ENCODE measurements at regions not wholly inside any gene's neighbourhood (a gene's known extent, or its start where the extent isn't known, plus 50 kb on each side); places are given as distances from the start of the nearest gene placed in this dataset.

DNA sequence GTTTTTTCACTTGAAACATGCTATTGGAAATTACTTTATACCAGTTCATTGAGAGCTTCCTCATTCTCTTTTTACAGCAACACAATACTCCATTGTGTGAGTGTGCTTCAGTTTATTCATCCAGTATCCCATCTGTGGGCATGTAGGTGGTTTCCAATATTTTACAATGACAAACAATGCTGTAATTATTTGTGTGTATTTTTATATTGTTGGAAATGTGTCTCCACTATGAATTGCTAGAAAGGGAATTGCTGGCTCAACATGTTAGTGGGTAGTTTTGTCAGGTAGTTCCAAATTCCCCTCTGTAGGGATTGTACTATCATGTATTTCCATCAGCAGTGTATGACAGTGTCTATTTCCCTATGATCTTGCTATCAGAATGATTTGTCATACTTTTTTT lies 65.8 kb upstream of the MAGI1 start:
- H3K4me2 ChIP-seq (ENCODE audit: low read length): no peak overlapping the region
- TF ChIP-seq, protein P1, sequence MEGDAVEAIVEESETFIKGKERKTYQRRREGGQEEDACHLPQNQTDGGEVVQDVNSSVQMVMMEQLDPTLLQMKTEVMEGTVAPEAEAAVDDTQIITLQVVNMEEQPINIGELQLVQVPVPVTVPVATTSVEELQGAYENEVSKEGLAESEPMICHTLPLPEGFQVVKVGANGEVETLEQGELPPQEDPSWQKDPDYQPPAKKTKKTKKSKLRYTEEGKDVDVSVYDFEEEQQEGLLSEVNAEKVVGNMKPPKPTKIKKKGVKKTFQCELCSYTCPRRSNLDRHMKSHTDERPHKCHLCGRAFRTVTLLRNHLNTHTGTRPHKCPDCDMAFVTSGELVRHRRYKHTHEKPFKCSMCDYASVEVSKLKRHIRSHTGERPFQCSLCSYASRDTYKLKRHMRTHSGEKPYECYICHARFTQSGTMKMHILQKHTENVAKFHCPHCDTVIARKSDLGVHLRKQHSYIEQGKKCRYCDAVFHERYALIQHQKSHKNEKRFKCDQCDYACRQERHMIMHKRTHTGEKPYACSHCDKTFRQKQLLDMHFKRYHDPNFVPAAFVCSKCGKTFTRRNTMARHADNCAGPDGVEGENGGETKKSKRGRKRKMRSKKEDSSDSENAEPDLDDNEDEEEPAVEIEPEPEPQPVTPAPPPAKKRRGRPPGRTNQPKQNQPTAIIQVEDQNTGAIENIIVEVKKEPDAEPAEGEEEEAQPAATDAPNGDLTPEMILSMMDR (IDR thresholded peaks at IDR 0.05; ENCODE audit: poor library complexity, severe bottlenecking): no peak
- no peak for TF ChIP-seq MXI1 (conservative IDR thresholded peaks at IDR 0.05; ENCODE audit: poor library complexity, severe bottlenecking)
- TF ChIP-seq, protein P2, sequence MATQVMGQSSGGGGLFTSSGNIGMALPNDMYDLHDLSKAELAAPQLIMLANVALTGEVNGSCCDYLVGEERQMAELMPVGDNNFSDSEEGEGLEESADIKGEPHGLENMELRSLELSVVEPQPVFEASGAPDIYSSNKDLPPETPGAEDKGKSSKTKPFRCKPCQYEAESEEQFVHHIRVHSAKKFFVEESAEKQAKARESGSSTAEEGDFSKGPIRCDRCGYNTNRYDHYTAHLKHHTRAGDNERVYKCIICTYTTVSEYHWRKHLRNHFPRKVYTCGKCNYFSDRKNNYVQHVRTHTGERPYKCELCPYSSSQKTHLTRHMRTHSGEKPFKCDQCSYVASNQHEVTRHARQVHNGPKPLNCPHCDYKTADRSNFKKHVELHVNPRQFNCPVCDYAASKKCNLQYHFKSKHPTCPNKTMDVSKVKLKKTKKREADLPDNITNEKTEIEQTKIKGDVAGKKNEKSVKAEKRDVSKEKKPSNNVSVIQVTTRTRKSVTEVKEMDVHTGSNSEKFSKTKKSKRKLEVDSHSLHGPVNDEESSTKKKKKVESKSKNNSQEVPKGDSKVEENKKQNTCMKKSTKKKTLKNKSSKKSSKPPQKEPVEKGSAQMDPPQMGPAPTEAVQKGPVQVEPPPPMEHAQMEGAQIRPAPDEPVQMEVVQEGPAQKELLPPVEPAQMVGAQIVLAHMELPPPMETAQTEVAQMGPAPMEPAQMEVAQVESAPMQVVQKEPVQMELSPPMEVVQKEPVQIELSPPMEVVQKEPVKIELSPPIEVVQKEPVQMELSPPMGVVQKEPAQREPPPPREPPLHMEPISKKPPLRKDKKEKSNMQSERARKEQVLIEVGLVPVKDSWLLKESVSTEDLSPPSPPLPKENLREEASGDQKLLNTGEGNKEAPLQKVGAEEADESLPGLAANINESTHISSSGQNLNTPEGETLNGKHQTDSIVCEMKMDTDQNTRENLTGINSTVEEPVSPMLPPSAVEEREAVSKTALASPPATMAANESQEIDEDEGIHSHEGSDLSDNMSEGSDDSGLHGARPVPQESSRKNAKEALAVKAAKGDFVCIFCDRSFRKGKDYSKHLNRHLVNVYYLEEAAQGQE (IDR thresholded peaks at IDR 0.05; ENCODE audit: borderline replicate concordance): no peak
- H3K27ac ChIP-seq (ENCODE audit: low read length): no peak overlapping the region
- H3K9ac ChIP-seq (ENCODE audit: low read length): no peak overlapping the region
- no peaks in the 10 kb centered on the region for H3F3A ChIP-seq (ENCODE audit: insufficient read depth, low read length, poor library complexity, severe bottlenecking)
- H3K27me3 ChIP-seq (ENCODE audit: insufficient read depth, low read depth, low read length): no peaks in the 10 kb centered on the region
- H3K9me2 ChIP-seq (ENCODE audit: insufficient read depth, low read length): no peaks in the 10 kb centered on the region
- H3K9me3 ChIP-seq (ENCODE audit: low read length): no peaks in the 10 kb centered on the region
- no peak overlapping the region for H3K4me3 ChIP-seq (ENCODE audit: low read length)
- no peak overlapping the region for H2AFZ ChIP-seq (ENCODE audit: low read depth, low read length)
- H3K36me3 ChIP-seq (ENCODE audit: insufficient read depth, low read length): no peaks in the 10 kb centered on the region
- no peaks in the 10 kb centered on the region for H4K20me1 ChIP-seq (ENCODE audit: insufficient read depth)
- no peaks in the 10 kb centered on the region for H3K79me2 ChIP-seq (replicated peaks; ENCODE audit: insufficient read depth, low read length)

DNA sequence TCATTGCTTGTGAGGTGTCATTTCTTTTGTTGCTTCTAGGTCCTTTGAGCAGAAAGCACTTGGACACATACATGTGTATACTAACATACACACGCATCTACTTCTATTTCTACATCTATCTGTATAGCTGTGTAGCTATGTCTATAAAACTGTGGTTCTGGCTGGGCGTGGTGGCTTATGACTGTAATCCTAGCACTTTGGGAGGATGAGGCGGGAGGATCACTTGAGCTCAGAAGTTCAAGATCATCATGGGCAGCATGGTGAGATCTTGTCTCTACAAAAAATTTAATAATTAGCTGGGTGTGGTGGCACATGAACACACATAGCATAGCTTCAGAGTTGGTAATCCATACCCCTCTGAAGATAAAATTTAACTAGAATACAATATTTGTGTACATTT lies 65.0 kb upstream of the MAGI1 start:
- H3K9me3 ChIP-seq (ENCODE audit: low read length): no peaks in the 10 kb centered on the region
- H3K79me2 ChIP-seq (replicated peaks; ENCODE audit: insufficient read depth, low read length): no peaks in the 10 kb centered on the region
- TF ChIP-seq POLR2AphosphoS5 (IDR thresholded peaks at IDR 0.05) (no peak), RAD21 (conservative IDR thresholded peaks at IDR 0.05) (no peak), EP300 (conservative IDR thresholded peaks at IDR 0.05; ENCODE audit: poor library complexity, severe bottlenecking) (no peak), EZH2 (IDR thresholded peaks at IDR 0.05; ENCODE audit: borderline replicate concordance, insufficient read depth, low read length, poor library complexity, severe bottlenecking) (no peak)
- TF ChIP-seq, protein P1 (IDR thresholded peaks at IDR 0.05; ENCODE audit: poor library complexity, severe bottlenecking): no peak
- no peaks in the 10 kb centered on the region for H3F3A ChIP-seq (ENCODE audit: insufficient read depth, low read length, poor library complexity, severe bottlenecking)
- no peak overlapping the region for H2AFZ ChIP-seq (ENCODE audit: low read depth, low read length)
- no peaks in the 10 kb centered on the region for H3K36me3 ChIP-seq (ENCODE audit: insufficient read depth, low read length)
- no peak overlapping the region for H3K9ac ChIP-seq (ENCODE audit: low read length)
- no peak overlapping the region for H3K27ac ChIP-seq (ENCODE audit: low read length)
- no peak overlapping the region for H3K4me2 ChIP-seq (ENCODE audit: low read length)
- H3K4me3 ChIP-seq (ENCODE audit: low read length): no peak overlapping the region
- no peaks in the 10 kb centered on the region for H4K20me1 ChIP-seq (ENCODE audit: insufficient read depth)
- no peaks in the 10 kb centered on the region for H3K27me3 ChIP-seq (ENCODE audit: insufficient read depth, low read depth, low read length)
- no peaks in the 10 kb centered on the region for H3K9me2 ChIP-seq (ENCODE audit: insufficient read depth, low read length)

Data from neural cell (in vitro differentiated cells).